ENCODE measurements at regions not wholly inside any gene's neighbourhood (a gene's known extent, or its start where the extent isn't known, plus 50 kb on each side); places are given as distances from the start of the nearest gene placed in this dataset.

GRCh38 chrX:69221239-69222102 is 56.2 kb upstream of the PJA1 start:
- TF ChIP-seq ZFP37 (CRISPR knock-in tag; IDR thresholded peaks at IDR 0.05; ENCODE audit: borderline replicate concordance) (no peak), FOSL2 (CRISPR knock-in tag; IDR thresholded peaks at IDR 0.05) (no peak), BRCA1 (CRISPR knock-in tag; IDR thresholded peaks at IDR 0.05) (no peak), MXD4 (CRISPR knock-in tag; IDR thresholded peaks at IDR 0.05) (no peak), MEIS2 (CRISPR knock-in tag; IDR thresholded peaks at IDR 0.05) (no peak), TCF7 (IDR thresholded peaks at IDR 0.05; ENCODE audit: low read depth) (no peak), ZNF574 (CRISPR knock-in tag; IDR thresholded peaks at IDR 0.05) (no peak), ELF1 (CRISPR knock-in tag; IDR thresholded peaks at IDR 0.05) (no peak), JUN (CRISPR knock-in tag; IDR thresholded peaks at IDR 0.05) (no peak), ZBTB2 (CRISPR knock-in tag; IDR thresholded peaks at IDR 0.05; ENCODE audit: low read depth) (no peak), PATZ1 (CRISPR knock-in tag; IDR thresholded peaks at IDR 0.05) (no peak), ZNF264 (CRISPR knock-in tag; IDR thresholded peaks at IDR 0.05) (no peak), ZKSCAN1 (IDR thresholded peaks at IDR 0.05; ENCODE audit: low read length) (no peak), CTCF (CRISPR knock-in tag; IDR thresholded peaks at IDR 0.05) (no peak)

Measured in HepG2 (cell line).